ENCODE measurements at regions not wholly inside any gene's neighbourhood (a gene's known extent, or its start where the extent isn't known, plus 50 kb on each side); places are given as distances from the start of the nearest gene placed in this dataset.

GRCh38 chr10:113264333-113265131, 288.3 kb upstream of the HABP2 start:
- intact Hi-C loops (cut with micrococcal nuclease), result no loop called here
- peaks cover 20% of the 10 kb centered on the region for H3K27me3 Mint-ChIP-seq
- no peak for TF ChIP-seq CTCF (IDR thresholded peaks at IDR 0.05)
- DNase-seq, result no peak
- CTCF ChIA-PET, result no interaction called here
- POLR2A ChIA-PET, result interaction anchor here (0.9 kb wide), 1 partner anchor 27 kb away, joined by 4 read pairs; no protein-coding TSS in a partner anchor
- H3K27ac Mint-ChIP-seq, result no peak overlapping the region
- H3K4me3 Mint-ChIP-seq, result no peak overlapping the region
- H3K9me3 Mint-ChIP-seq, result no peaks in the 10 kb centered on the region
- H3K4me1 Mint-ChIP-seq (ENCODE audit: low read depth), result no peaks in the 10 kb centered on the region
- ATAC-seq, result no peak
- H3K36me3 Mint-ChIP-seq (ENCODE audit: low read depth), result no peaks in the 10 kb centered on the region

- Mint-ChIP-seq H3K4me1 (ENCODE audit: low read depth) (no peaks in the 10 kb centered on the region), H3K36me3 (ENCODE audit: low read depth) (no peaks in the 10 kb centered on the region), H3K27me3 (peaks cover 13% of the 10 kb centered on the region), H3K9me3 (no peaks in the 10 kb centered on the region), H3K4me3 (no peak overlapping the region), H3K27ac (no peak overlapping the region)
- ATAC-seq (no peak), DNase-seq (no peak)
- intact Hi-C loops (cut with micrococcal nuclease), result no loop called here
- no peak for TF ChIP-seq CTCF (IDR thresholded peaks at IDR 0.05)
- POLR2A ChIA-PET, result no interaction called here
- CTCF ChIA-PET, result no interaction called here
These were observed 286.7 kb upstream of the HABP2 start for GRCh38 chr10:113266147-113266546.

- no peak for DNase-seq
- POLR2A ChIA-PET, result no interaction called here
- no peaks in the 10 kb centered on the region for H3K4me1 Mint-ChIP-seq (ENCODE audit: low read depth)
- no peaks in the 10 kb centered on the region for H3K36me3 Mint-ChIP-seq (ENCODE audit: low read depth)
- H3K9me3 Mint-ChIP-seq, result no peaks in the 10 kb centered on the region
- ATAC-seq, result no peak
- intact Hi-C loops (cut with micrococcal nuclease), result no loop called here
- no peak overlapping the region for H3K27ac Mint-ChIP-seq
- TF ChIP-seq CTCF (IDR thresholded peaks at IDR 0.05), result no peak
- H3K4me3 Mint-ChIP-seq, result no peak overlapping the region
- CTCF ChIA-PET, result no interaction called here
- peaks cover 4% of the 10 kb centered on the region for H3K27me3 Mint-ChIP-seq
These were observed 285.0 kb upstream of the HABP2 start for GRCh38 chr10:113267619-113268562.

DNA sequence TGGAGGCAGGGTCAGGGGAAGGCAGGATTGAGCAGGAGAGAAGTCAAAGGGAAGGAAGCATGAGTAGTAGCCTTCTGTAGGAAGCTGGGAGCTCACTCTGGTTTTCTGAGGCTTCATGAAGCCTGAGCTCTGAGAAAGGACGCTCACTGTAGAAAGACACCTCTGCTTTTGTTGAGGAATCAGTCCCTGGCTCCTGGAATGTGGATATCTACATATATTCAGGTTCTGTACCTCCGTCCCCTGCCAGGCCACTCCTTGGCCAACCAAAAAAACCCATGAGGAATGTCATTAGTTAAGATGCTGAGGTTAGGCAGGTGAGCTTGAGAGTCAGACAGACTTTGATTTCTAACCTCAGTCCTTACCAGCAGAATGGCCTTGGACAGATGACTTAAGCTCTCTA, 283.5 kb upstream of the HABP2 start:
- Mint-ChIP-seq H3K27ac (no peak overlapping the region), H3K9me3 (peaks cover under 1% of the 10 kb centered on the region), H3K4me3 (no peak overlapping the region), H3K27me3 (no peaks in the 10 kb centered on the region), H3K4me1 (ENCODE audit: low read depth) (no peaks in the 10 kb centered on the region), H3K36me3 (ENCODE audit: low read depth) (no peaks in the 10 kb centered on the region)
- CTCF ChIA-PET, result no interaction called here
- POLR2A ChIA-PET, result no interaction called here
- TF ChIP-seq CTCF (IDR thresholded peaks at IDR 0.05), result no peak
- intact Hi-C loops (cut with micrococcal nuclease), result no loop called here
- ATAC-seq, result no peak
- no peak for DNase-seq

- Mint-ChIP-seq H3K4me3 (no peak overlapping the region), H3K36me3 (ENCODE audit: low read depth) (no peaks in the 10 kb centered on the region), H3K9me3 (peaks cover 23% of the 10 kb centered on the region), H3K27ac (no peak overlapping the region), H3K27me3 (no peaks in the 10 kb centered on the region), H3K4me1 (ENCODE audit: low read depth) (no peaks in the 10 kb centered on the region)
- POLR2A ChIA-PET, result no interaction called here
- no peak for ATAC-seq
- intact Hi-C loops (cut with micrococcal nuclease), result no loop called here
- CTCF ChIA-PET, result no interaction called here
- no peak for DNase-seq
- TF ChIP-seq CTCF (IDR thresholded peaks at IDR 0.05), result no peak
These were observed 280.3 kb upstream of the HABP2 start for GRCh38 chr10:113272511-113272910.

Data from activated CD8-positive, alpha-beta T cell treated with anti-CD3 and anti-CD28 coated beads for 36 hours (primary cell).